GM18502 (cell line): ENCODE measurements at regions not wholly inside any gene's neighbourhood (a gene's known extent, or its start where the extent isn't known, plus 50 kb on each side); places are given as distances from the start of the nearest gene placed in this dataset.

Source experiments
- ATAC-seq: cut with Tn5 transposase; IDR thresholded peaks from one replicate; pipeline ENCODE4 v1.9.1; 2021; ENCODE audit warnings: mild to moderate bottlenecking; ENCODE audit not compliant: unreplicated experiment, poor library complexity

- no peak for ATAC-seq
Measured at GRCh38 chr9:109593612-109594011, 95.5 kb upstream of the PTPN3 start.

GRCh38 chr9:109597496-109597895 lies 99.4 kb upstream of the PTPN3 start:
- no peak for ATAC-seq

- no peak for ATAC-seq
Measured at GRCh38 chr9:109599131-109599530, 101.0 kb upstream of the PTPN3 start.

DNA sequence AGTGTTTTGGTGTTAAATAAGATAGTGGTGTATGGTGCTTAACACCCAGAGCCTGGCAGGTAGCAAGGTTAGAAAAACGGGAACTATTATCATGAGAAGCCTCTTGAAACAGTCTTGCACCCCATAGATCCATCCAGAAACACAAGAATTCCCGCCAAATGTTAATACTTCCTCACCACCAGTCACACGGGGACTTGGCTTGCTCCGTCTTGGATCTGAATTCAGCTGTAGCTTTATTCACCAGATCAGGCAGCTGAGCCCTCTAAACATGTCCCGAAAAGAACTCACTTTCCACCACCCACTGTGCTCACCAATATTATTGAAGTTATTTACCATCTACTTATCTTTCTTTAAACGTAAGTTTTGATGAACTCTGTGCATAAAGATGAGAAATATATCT lies 101.6 kb upstream of the PTPN3 start:
- ATAC-seq, result no peak

- ATAC-seq, result no peak
Measured at GRCh38 chr9:109600142-109600541, 102.0 kb upstream of the PTPN3 start.

GRCh38 chr9:109601181-109601580 lies 103.1 kb upstream of the PTPN3 start:
- no peak for ATAC-seq

DNA sequence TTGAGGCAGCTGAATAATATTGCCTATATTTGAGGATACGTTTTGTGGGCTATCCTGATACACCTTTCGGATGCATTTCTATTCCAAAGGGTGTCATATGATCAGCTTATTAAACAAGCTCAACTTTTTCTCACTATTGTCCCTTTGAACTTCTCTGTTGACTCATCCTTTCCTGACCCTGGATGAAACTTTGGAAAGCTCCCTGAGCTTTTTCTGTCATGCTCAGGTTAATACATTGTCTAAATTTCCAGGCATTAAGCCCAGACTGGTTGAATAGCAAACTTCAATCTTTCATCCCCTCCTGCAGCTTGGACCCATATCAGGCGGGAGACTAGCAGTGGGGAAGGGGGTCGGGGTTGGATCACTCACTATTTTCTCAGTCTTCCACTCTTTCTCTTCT lies 104.9 kb upstream of the PTPN3 start:
- no peak for ATAC-seq

DNA sequence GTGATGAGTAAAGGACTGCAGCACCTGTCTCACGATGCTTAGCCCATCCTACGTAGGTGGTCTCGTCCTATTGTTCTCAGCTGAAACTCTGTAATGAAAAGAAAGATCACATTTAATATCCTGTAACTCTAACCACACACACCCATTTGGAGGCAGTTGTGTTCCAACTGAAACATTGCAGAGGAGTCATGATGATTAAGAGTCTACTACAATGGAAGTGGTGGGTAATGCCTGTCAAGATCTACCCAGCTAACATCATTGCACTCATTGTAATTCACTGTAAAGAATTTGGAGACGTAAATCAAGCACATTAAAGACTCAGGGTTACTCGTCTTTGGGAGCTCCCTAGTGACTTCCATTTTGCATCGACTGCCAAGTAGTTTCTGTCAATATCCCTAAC lies 106.0 kb upstream of the PTPN3 start:
- ATAC-seq, result no peak

DNA sequence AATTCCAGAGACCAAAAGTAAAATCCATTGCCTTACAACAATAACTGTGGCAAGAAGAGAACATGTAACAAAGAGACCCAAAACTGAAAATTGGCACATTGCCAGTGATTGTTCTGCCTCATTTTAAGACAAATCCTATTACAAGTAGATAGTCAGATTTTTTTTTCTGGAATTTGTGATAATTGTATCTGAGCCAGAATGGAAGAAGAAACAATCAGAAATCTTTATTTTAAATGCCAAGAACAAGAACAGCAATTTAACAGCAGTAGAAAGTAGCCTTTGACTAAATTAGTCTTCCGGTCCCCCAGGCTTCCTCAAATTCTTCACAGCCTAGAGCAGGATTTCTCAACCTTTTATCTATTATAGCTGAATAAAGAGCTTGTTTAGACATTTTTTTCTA lies 106.7 kb upstream of the PTPN3 start:
- no peak for ATAC-seq

- no peak for ATAC-seq
Measured at GRCh38 chr9:109609060-109609459, 111.0 kb upstream of the PTPN3 start.

GRCh38 chr9:109616571-109617120 lies 118.5 kb upstream of the PTPN3 start:
- ATAC-seq, result no peak

GRCh38 chr9:109619310-109619709 lies 121.2 kb upstream of the PTPN3 start:
- ATAC-seq, result no peak

- ATAC-seq, result no peak
Measured at GRCh38 chr9:109624143-109624542, 126.0 kb upstream of the PTPN3 start.

GRCh38 chr9:109624896-109625295 lies 126.8 kb upstream of the PTPN3 start:
- ATAC-seq, result no peak

DNA sequence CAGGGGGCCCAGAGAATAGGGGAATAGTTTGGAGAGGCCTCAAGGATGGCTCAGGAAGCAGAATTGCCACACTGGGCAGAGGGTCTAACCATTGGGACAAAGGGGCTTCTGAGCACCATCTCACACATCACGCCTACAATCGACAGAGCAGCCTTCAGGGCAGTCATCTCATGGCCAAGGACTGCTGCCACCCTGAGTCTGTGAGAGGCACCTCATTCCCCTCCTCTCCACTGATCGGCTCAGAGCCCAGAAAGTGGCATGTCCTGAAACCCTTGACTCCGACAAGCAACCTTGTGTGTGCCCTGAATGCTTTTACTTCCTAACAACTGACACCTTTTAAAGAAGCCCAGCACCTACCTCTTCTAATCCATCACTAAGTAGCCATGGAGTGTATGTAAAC lies 128.9 kb upstream of the PTPN3 start:
- ATAC-seq, result no peak

DNA sequence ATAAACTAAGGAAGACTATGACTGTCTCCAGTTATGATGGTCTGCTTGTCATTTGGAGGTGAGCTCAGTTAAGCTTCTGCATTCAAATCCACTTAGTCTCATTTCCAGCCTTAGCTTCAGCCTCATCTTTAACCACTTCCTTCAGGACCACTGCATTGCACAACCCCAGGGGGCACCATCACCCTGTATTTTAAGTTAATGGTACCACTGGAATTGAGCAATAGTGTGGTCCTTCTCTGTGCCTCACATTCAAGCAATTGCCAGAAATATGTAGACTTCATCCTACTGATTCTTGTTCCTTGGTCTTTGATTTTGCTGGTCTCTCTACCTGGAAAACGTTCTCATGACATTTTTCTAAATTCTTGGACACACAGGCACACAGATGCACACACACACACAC lies 131.5 kb upstream of the PTPN3 start:
- ATAC-seq, result no peak

DNA sequence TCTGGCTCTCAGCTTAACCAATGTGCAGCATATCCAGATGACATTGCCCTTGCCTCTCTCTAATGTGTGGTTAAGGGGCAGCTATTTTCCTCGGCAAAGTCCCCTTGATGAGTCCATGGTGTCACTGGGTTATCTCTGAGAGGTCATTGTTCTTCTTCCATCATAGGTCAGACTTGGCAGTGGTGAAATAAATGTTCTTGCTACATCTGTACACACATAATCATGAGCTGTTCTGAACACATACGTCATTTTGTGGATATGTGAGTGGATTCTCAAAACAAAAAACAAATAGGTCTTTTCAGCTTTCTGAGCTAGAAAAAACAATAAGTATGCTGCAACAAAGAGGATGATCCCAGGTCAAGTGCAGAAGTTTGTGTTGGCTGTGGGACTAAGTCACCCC lies 134.7 kb upstream of the PTPN3 start:
- no peak for ATAC-seq

DNA sequence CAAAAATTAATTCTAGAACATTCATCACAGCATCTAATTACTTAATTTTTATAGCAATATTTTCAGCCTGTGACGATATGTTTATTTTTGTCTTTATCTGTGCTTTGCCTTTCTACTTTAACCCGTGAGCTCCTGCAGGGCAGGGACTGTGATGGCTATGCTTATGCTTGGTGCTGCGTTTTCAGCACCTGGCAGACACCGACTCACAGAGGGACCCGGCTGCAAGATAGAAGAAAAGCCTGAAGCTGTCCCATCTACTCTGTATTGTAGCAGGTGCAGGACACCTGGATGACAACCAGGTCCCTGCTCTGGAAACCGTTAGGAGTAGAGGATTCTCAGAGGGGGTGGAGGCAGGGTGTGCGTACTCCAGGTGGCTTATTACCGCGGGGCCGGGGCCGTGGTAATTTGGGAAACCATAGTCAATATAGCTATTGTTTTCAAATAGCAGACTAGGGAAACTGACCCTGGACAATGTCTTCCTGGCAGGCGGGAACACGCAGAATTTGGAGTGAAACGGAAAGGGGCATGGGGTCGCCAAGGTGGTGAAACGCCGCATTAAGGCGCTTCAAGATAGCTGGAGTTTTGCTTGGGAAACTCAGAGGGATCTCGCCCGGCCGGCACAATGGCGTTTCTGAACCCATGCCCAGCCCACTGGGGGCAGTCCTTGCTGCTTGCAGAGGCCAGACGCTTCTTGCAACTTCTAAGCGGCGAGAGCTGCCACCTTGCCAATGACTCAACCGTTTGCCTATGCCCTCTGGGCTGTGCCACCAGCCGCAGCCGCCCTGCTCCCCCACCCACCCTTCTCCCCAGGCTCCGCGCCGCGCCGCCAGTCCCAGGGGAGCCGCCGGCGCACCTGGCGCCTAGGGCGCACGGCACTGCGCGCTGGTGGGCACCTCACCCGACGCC lies 140.1 kb upstream of the PALM2AKAP2 start:
- no peak for ATAC-seq

- no peak for ATAC-seq
Measured at GRCh38 chr9:109640580-109641371, 139.2 kb upstream of the PALM2AKAP2 start.

- no peak for ATAC-seq
Measured at GRCh38 chr9:109641372-109641659, 138.7 kb upstream of the PALM2AKAP2 start.

- no peak for ATAC-seq
Measured at GRCh38 chr9:109652112-109652511, 127.9 kb upstream of the PALM2AKAP2 start.
